ENCODE measurements at regions not wholly inside any gene's neighbourhood (a gene's known extent, or its start where the extent isn't known, plus 50 kb on each side); places are given as distances from the start of the nearest gene placed in this dataset.

DNA sequence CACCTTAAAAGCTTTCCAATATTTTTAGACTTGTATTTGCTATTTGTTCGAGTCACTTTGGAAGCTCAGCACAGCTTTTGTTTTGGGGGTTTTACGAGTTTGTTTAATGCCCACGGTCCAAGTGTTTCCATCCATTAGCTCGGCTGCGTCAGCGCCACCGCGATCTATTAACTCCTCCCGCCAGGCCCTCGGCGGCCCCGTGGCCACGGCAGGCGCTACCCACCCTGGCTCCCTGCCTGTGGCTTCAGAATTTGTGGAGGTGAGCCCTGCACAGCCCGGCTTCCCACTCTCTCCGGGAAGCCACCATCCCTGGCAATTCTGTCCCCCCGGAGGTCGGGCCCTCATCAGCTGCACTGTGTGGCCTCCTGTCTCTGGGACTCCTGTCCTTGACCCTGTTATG, 648.5 kb downstream of the BRD1 start:
- no peak for DNase-seq

DNA sequence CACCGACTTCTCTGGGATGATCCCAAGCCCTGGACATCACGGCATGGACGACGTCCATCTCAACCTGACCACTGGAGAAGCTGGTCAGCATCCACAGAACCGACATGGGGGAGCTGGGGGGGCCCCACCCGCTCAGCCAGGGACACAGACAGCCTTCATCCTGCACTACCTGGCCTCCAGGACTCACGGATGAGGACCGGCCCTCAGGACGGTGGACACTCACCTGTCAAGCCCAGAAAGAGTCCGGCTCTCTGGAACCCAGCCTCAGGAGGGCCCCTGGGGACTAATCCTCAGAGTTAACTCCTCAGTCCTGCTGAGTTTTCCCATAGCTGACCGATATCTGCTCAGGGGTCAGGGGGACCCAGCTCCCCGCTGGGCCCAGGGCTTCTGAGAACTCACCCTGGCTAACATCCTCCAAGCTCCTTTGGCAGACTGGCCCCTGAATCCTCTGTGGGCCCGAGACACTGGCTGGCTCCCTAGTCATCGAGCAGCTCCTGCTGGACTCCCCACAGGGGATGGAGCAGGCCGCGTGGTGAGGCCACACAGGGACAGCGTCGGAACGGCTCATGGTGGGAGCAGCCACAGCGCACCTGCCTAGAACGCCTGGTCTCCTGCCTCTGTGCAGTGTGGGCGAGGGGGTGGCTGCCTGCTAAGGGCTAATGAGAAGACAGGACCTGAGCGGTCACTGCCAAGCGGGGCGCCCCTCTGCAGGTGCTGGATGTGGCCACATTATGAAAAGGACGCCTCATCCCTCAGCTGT, 649.2 kb downstream of the BRD1 start:
- DNase-seq, result no peak

DNA sequence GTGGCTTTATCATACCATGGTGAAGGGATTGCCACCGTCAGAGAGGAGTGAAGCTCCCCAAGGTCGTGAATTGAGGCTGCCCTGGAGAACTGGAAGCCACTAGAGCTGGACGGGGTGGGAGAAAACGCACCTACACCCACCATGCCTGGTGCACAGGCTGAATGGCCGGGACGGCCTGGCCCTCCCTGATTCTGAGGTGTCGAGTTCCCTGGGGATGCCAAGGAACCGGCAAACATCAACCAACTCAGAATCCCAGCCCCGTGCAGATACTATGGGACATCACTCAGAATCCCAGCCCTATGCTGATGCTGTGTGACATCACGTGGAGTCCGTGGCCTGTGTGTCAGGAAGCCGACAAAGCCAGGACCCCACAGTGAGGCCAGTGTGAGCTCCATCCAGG, 650.0 kb downstream of the BRD1 start:
- DNase-seq, result no peak

DNA sequence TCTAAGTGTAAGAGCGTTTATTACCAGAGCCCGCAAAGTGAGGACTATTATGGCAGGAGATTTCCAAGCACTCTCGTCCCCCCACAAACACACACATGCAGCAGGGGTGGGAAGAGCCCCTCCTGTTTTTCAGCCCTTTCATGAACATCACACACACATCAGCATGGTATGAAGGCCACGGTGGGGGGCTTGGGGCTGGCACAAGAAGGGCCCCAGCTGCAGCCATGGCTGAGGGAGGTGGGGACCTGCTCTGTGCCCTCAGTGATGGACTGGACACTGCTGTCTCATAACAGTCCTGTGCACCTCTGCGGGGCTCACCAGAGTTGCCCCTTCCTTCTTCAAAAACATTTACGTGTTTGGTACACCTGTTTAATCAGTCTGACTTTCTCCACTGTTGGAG, 650.7 kb downstream of the BRD1 start:
- no peak for DNase-seq

DNA sequence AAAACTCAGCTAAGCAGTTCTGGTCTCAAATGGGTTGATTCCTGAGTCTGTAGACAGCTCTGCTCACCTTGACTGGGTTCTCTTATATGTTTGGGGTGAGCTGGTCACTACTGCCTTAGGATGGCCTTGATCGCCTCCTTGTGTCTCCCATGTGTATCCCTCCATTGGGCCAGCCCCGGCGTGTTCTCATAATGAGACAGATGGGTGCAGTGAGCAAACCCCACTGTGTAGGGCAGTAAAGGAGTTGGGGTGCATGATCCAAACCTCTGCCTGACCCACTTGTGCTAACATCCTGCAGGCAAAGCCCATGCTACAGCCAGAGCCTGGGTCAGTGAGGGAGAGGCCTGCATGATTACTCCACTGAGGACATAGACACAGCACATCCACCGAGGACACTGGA, 657.6 kb downstream of the BRD1 start:
- DNase-seq, result no peak

DNA sequence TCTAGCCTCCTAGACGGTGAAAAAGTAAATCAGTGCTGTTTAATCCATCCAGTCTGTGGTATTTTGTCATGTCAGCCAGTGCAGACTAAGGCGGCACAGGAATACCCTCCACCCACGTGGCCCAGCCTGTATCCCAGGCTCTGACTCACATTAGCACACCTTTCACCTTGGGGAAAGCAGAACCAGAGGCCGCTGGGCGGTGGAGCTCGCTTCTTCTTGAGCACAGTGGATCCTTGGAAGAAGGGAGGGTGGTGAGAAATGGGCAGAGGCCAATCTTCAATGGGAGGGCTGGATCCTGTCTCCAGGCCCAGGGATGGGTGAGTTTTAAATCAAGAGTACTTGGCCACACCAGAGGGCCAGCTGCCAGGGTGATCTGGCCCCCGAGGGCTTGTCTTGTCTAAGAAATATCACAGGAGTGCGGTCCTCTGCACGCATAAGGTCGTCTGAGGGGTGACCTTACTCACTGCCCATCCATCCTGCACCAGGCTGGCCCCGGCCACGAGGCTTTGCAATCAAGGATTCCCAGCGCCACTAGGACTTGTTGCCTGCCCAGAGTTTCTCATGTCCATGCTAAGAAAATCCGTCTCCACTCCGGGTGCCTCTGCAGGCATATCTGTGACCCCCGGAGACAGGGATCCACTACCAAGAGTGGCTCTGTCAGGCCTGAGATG, 658.5 kb downstream of the BRD1 start:
- DNase-seq, result no peak

DNA sequence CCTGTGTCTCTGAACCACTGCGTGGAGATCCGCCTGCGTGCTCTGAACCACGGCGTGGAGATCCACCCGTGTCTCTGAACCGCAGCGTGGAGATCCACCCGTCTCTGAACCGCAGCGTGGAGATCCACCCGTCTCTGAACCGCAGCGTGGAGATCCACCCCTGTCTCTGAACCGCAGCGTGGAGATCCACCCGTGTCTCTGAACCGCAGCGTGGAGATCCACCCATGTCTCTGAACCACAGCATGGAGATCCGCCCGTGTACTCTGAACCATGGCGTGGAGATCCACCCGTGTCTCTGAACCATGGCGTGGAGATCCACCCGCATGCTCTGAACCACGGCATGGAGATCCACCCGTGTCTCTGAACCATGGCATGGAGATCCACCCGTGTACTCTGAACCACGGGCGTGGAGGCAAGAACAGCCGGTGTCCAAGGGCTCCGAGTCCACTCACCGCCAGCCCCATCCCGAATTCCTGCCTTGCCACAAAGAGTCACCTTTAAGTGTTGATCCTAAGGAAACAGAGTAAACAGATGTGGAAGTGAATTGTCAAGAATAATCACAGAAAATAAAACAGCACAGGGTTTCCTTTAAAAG, 659.4 kb downstream of the BRD1 start:
- no peak for DNase-seq

DNA sequence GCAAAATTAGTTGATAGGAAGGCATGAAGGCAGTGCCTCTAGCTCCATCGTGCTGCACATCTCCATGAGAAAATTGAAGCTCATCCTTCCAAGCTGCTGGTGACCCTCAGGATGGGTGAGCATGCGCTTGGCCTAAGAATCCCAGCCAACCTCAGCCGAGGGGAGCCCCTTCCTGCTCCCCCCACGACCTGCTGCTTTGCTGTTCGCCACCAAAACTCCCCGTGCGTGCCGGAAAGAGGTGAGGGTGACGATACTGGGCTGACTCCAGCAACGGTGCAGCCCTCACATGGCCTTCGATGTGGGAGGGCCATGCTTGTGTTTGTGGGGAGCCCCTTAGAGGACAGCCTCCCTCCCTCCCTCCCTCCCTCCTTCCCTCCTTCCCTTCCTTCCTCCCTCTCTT, 660.9 kb downstream of the BRD1 start:
- no peak for DNase-seq

DNA sequence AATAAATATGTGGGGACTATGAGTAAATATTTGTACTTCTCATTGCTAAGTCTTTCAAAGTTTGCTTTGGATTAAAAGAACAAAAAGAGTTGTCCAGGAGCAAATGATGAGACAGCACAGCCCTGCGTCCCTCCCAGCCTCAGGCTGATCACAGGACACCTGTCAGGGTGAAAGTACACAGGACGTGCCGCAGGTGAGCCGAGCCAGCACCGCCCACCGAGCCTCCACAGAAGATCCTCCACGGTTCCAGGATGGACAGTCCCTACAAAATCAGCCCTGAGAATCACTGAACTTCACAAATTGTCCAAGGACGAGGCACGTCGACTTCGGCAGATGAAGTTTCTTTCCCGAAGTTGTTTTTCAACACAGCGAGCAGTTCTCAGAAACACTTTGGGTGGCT, 661.5 kb downstream of the BRD1 start:
- no peak for DNase-seq

DNA sequence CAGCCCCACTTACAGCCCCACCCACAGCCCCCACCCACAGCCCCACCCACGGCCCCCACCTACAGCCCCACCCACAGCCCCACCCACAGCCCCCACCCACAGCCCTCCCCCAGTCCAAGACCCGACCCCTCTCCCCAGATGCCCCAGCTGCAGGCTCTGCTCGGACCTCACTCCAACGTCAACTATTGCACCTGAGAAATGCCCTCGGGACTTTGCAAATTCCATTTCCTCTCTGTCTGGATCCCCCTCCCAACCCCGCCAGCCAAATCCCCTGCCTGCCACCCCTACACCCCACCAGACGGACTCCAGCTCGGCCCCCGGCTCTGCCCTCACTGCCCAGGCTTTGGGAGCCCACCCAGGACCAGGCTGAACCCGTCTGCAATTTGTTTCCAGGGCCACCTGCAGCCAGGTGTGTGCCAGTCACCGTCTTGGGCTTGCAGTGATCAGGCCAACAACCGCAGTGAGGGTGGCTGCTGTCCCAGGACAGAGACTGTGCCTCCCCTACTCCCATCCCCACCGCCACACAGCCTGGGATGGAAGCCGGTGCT, 662.8 kb downstream of the BRD1 start:
- no peak for DNase-seq

DNA sequence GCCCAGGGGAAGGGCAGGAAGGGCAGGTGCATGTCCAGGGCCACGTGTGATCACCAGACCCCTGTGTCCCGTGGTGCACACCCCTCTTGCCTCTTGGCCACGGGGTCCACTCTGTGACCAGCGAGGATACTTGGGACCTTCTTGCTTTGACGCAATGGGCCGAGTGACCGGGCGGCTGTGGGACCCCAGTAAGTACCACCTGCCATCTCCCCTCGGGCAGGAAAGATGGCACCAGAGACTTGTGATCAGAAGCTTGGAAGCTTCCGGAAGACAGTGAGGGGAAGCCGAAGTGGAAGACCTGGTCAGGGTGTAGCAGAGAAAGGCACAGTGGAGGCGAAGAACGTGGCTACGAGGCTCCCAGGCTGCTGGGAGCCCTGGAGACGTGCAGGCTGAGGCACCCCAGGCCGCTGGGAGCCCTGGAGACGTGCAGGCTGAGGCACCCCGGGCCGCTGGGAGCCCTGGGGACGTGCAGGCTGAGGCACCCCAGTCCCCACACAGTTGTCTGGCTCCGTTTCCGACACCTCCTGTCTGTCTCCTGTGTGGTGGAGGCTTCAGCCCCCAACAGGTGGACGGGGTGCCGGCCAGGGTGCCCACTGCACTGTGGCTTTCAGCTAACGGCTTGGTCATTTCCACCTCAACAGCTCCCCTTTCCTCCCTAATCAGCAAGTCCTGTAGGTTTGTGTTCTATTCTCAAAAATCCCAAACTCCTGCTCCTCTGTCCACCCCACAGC, 663.5 kb downstream of the BRD1 start:
- no peak for DNase-seq

DNA sequence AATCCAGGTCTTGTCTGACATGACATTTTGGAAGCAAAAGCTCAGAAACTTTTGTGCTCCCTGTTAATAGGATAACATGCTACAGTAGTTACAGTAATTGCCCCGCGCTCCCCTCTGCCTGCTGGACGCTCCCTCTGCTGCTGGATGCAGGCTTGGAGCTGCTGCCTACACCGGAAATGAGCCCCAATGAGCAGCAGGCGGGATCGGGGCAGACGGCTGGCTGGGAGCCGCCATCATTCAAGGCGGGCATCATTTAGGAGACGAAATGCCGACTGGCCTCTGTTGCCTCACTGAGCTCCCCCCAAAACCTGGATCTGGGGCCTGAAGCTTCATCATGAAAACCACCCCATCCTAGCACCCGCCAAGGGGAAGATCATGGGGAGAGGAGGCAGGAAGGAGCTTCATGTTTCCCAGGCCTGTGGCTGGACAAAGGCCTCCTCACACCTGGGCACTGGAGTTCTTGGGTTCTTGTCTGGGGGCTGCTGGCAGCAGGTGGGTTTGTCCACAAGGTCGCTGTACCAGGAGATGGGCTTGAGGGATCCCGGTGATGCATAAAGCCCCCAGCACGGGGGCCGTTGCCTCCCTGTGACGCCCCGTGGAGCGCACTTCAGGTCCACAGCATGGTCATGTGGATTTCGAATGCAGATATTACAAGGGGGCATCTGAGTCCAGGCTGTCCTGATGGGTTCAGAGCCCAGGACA, 664.3 kb downstream of the BRD1 start:
- no peak for DNase-seq

DNA sequence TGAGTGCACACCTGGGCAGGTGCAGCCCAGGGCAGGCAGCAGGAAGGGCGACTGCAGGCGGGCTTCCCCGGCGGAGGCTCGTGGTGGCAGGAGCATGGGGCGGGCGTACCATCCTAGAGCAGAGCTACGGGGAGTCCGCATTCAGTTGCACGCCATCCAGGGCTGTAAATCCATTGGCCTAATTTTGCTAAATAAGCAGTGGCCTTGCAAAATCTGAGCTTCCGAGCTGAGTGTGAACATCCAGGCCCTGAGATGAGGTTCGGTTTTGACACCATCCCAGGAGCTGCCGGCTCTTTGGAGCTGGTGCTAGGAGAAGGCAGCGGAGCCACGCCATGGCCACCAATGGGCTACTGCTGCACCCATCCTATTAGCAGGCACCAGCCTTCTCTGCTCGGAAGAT, 664.8 kb downstream of the BRD1 start:
- no peak for DNase-seq

DNA sequence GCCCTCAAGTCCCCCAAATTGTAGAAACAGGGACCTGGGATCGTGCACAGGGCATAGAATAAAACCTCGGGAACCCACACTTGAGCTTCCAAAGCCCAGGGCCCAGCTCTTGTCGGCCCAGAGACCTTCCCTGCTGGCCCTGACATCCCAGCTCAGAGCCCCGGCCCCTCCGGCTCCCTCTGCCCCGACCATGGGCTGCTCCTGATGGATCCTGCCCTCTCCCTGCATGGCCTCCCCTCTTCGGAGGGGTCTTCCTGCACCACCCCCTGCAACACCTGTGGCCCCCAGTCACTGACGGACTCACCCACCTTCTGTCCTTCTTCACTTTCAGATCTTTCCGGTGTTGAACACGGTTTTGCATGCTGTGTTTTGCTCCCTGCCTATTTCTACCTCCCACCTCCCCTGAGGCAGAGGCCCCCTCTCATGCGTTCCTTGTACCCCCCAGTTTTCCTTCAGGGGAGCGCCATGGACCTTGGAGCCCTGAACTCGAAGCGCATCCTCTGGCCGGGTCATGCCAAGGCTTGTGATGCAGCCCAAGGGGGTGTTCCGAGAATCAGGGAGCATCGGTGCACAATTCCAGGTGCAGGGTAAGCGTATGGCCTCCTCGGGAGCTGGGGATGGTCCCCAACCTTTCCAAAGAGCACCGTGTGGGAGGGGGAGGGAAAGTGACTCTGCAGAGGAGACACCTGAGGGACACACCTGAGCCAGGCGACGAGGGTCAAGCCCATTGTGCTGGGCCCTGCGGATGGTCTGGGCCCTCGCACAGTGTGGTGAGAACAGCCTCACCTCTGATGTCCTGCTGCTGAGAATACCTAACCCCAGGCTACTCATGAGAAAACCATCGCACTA, 666.4 kb downstream of the BRD1 start:
- no peak for DNase-seq

DNA sequence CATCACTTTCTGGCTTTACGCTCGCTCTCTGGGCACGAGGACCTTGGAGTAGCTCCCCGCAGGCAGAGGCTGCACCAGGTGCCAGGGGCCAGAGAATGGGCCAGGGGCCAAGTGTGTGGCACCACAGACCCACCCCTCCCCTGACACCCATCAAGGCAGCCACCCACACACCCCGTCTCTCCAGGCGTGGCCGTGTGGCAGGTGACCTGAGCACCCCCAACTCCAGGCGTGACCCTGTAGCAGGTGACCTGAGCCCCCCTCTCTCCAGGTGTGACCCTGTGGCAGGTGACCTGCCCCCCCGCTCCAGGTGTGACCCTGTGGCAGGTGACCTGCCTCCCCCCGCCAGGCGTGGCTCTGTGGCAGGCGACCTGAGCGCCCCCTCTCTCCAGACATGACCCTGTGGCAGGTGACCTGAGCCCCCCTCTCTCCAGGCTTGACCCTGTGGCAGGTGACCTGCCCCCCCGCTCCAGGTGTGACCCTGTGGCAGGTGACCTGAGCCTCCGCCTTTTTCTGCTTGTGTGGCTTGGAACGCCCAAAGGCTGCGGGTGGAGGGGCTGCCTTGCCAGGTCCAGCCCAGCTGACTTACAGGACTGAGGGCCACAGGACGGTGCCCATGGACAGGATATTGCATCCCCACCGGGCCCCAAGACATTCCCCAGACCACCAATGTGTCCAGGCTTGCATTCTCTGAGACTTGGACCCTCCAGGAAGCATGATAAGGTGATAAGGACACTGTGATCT, 667.2 kb downstream of the BRD1 start:
- DNase-seq, result no peak

DNA sequence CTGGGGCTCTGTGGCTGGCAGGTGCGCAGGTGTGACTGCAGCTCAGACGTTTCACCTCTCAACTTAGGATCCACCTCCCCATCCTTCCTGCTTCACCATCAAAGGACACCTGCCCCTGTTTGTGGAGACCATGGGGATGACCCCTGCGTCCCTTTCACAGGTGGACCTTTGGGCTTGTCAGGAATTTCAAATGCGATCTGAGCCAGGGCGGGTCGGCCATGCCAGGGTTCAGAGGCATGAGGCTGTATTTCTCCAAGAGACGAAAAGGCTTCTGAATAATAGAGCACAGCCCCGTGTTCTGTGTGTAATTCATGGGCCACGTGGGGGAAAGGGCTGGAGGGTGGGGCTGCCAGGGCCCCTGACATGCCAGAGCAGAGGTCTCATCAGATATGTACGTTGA, 668.0 kb downstream of the BRD1 start:
- no peak for DNase-seq

DNA sequence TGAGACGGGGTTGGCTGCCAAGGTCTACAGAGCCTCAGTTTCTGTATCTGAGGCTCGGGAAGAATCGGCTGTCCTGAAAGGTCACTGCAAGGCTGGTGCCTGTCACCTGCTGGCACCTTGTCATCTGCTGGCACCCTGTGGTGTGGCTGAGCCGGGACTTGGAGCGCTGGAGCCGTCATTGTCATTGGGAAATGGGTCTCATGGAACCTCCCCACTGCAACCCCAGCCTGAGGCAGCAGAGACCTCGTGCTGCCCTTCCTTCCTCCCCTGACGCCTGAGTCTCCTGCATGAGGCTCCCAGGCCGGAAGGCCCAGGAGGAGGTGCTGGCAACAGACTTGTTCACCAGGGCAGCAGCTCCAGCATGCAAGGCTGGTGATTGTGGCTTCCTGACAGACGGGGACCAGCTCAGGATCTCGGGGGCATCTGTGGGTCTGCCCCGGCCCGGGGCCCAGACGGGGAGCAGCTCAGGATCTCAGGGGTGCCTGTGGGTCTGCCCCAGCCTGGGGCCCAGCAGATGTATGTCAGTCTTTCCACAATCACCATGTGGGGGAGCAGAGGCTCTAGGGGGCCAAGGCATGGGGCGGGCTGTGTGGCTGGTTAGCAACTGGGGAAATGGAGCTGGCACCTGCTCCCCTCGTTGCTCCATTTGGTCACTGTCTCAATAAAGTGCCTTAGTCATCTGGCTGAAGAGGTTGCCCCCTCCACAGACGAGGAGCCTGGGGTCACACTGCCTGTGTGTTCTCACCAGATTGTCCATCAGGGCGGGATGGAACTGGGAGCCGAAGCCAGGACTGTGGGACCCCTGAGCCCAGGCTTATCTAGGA, 668.7 kb downstream of the BRD1 start:
- DNase-seq, result no peak

DNA sequence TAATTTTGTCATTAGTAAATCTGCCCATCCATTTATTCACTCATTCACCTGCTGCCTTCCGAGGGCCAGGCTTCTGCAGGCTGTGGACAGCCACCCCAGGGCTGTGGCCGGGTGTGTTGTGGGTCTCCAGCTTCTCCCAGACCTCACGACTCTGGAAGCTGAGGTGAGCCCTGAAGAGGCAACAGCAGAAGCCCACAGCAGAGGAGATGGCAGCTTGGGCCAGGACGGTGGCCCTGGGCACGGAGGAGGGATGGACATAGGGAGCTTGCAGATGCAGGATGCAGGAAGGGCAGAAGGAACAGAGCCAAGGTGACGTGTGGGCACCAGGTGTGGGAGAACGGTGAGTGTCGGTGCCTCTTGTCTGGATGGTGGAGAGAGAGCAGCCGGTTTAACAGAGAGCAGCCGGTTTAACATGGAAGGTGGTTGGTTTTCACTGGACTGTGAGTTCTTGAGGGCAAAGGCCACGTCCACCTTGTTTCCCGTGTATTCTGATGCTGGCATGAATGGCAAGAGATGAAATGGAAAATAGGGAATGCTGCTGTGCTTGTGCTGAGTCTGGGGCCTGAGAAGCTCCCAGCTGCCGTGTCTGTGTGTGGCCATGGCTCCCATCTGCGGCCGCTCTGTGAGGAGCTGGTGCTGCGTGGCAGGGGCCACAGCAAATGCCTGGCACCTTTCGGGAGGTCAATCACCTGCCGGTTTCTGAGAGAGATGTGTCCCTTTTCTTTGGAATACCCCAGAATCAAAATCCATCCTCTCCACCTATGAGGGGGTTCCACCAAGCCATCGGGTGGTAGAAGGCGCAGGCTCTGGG, 669.9 kb downstream of the BRD1 start:
- no peak for DNase-seq

DNA sequence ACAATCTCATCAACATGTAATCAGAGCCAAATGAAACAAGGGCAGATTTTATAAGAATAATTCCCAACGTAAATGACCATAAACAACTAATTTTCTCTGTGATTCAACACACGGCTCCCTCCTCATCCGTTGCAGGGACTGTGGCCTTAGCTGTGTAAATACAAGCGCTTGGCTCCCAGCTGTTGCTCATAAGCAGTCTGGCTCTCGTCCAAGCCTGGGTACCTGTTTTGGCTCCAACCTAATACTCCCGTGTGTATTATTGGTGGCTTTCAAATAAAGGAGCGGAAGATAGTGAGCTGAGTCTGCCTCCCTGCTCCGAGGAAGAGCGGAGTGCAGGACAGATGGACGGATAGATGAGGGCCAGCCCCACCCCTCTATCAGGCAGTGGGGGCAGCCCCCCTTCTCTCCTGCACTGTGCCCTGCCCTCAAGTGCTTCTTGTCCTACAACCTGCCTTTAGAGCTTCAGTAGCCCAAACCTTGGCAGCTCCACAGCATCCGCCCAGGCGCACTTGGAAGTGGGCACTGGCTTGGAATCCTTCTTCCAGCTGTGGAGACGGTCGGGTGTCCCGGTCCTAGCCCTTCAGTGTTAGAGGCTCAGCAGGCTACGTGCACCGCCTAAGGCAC, 670.9 kb downstream of the BRD1 start:
- no peak for DNase-seq
